HEK293 (cell line): ENCODE measurements at regions not wholly inside any gene's neighbourhood (a gene's known extent, or its start where the extent isn't known, plus 50 kb on each side); places are given as distances from the start of the nearest gene placed in this dataset.

Experiments
- CTCF ChIA-PET: fragments of 350-600 bp; formaldehyde crosslinking; extraction: SDS; loops from one replicate; lab custom pipeline; 2021; ENCODE audit warnings: antibody characterized with exemption; lab: Yijun Ruan, JAX
- POLR2A ChIA-PET: fragments of 300-600 bp; formaldehyde crosslinking; extraction: SDS; loops from one replicate; lab custom pipeline; 2020; ENCODE audit warnings: antibody characterized with exemption, inconsistent platforms; lab: Yijun Ruan, JAX
- H3K27ac ChIP-seq: fragments of 200-500 bp; sonication (Bioruptor generic); 2 replicates; pipeline ENCODE4 v1.5.1; 2014; ENCODE audit warnings: low read depth, low read length, control low read depth, inconsistent platforms; ENCODE audit errors: extremely low read depth
- H3K36me3 ChIP-seq, 2 experiments: fragments of 200-500 bp in 1 of 2; sonication (Bioruptor generic) in 1 of 2; 1 replicate in 1 of 2; 2 replicates in 1 of 2; pipeline ENCODE4 v1.5.1; 2014 to 2017; ENCODE audit warnings: inconsistent platforms in 2 of 2, low read length in 2 of 2; ENCODE audit not compliant: control insufficient read depth in 2 of 2, insufficient read depth in 1 of 2
- H3K4me1 ChIP-seq: fragments of 200-500 bp; sonication (Bioruptor generic); 2 replicates; pipeline ENCODE4 v1.5.1; 2014; ENCODE audit warnings: mild to moderate bottlenecking, low read length, inconsistent platforms; ENCODE audit not compliant: control insufficient read depth, insufficient read depth
- H3K4me3 ChIP-seq: 2 replicates; pipeline ENCODE4 v1.5.1; 2011; ENCODE audit warnings: low read depth, mild to moderate bottlenecking, control low read depth, low read length, moderate library complexity
- H3K9me3 ChIP-seq: fragments of 200-500 bp; sonication (Bioruptor generic); 2 replicates; pipeline ENCODE4 v1.5.1; 2014; ENCODE audit warnings: low read depth, low read length, inconsistent platforms; ENCODE audit not compliant: control insufficient read depth, insufficient read depth
- GLIS2 ChIP-seq: fragments of 450-650 bp; formaldehyde crosslinking; IDR thresholded peaks from 2 replicates; pipeline ENCODE4 v1.5.1; 2016; ENCODE audit warnings: missing biosample characterization, missing genetic modification characterization
- KLF7 ChIP-seq: fragments of 450-650 bp; formaldehyde crosslinking; IDR thresholded peaks from 2 replicates; pipeline ENCODE4 v1.5.1; 2016; ENCODE audit warnings: missing biosample characterization, missing genetic modification characterization, borderline replicate concordance
- PRDM1 ChIP-seq: fragments of 450-650 bp; formaldehyde crosslinking; IDR thresholded peaks from 2 replicates; pipeline ENCODE4; 2016; ENCODE audit warnings: missing biosample characterization, missing genetic modification characterization
- YY2 ChIP-seq: fragments of 450-650 bp; formaldehyde crosslinking; IDR thresholded peaks from 2 replicates; pipeline ENCODE4 v1.5.1; 2016; ENCODE audit warnings: missing biosample characterization, missing genetic modification characterization
- ZBTB7A ChIP-seq: fragments of 450-650 bp; formaldehyde crosslinking; IDR thresholded peaks from 2 replicates; pipeline ENCODE4 v1.5.1; 2016; ENCODE audit warnings: low read depth, missing biosample characterization, missing genetic modification characterization
- ZFP37 ChIP-seq: fragments of 450-650 bp; formaldehyde crosslinking; IDR thresholded peaks from 2 replicates; pipeline ENCODE4 v1.5.1; 2016; ENCODE audit warnings: missing biosample characterization, missing genetic modification characterization
- ZFP41 ChIP-seq: fragments of 450-650 bp; formaldehyde crosslinking; IDR thresholded peaks from 2 replicates; pipeline ENCODE4 v1.5.1; 2016; ENCODE audit warnings: missing biosample characterization, missing genetic modification characterization, borderline replicate concordance
- ZIC2 ChIP-seq: fragments of 450-650 bp; formaldehyde crosslinking; IDR thresholded peaks from 2 replicates; pipeline ENCODE4 v1.5.1; 2016; ENCODE audit warnings: missing biosample characterization, missing genetic modification characterization
- ZNF140 ChIP-seq: fragments of 450-650 bp; formaldehyde crosslinking; IDR thresholded peaks from 2 replicates; pipeline ENCODE4 v1.5.1; 2016; ENCODE audit warnings: missing biosample characterization, missing genetic modification characterization
- ZNF19 ChIP-seq: fragments of 450-650 bp; formaldehyde crosslinking; IDR thresholded peaks from 2 replicates; pipeline ENCODE4; 2016; ENCODE audit warnings: missing biosample characterization, missing genetic modification characterization, low read depth
- ZNF214 ChIP-seq: fragments of 450-650 bp; formaldehyde crosslinking; IDR thresholded peaks from 2 replicates; pipeline ENCODE4 v1.5.1; 2017; ENCODE audit warnings: missing biosample characterization, mild to moderate bottlenecking, missing genetic modification characterization, borderline replicate concordance
- ZNF624 ChIP-seq: fragments of 450-650 bp; formaldehyde crosslinking; IDR thresholded peaks from 2 replicates; pipeline ENCODE4 v1.5.1; 2017; ENCODE audit warnings: missing biosample characterization, missing genetic modification characterization
- ZNF701 ChIP-seq: fragments of 450-650 bp; formaldehyde crosslinking; IDR thresholded peaks from 2 replicates; pipeline ENCODE4 v1.5.1; 2016; ENCODE audit warnings: missing biosample characterization, missing genetic modification characterization
- ZNF776 ChIP-seq: fragments of 450-650 bp; formaldehyde crosslinking; IDR thresholded peaks from 2 replicates; pipeline ENCODE4 v1.5.0; 2017; ENCODE audit warnings: missing biosample characterization, missing genetic modification characterization, borderline replicate concordance
- ZNF777 ChIP-seq: fragments of 450-650 bp; formaldehyde crosslinking; IDR thresholded peaks from 2 replicates; pipeline ENCODE4 v1.5.1; 2017; ENCODE audit warnings: missing biosample characterization, missing genetic modification characterization, borderline replicate concordance
- TF ChIP-seq, protein P1 (sequence below): fragments of 450-650 bp; formaldehyde crosslinking; IDR thresholded peaks from 2 replicates; pipeline ENCODE4 v1.5.1; 2016; ENCODE audit warnings: missing biosample characterization, missing genetic modification characterization
- TF ChIP-seq, protein P2 (sequence below): fragments of 450-650 bp; formaldehyde crosslinking; IDR thresholded peaks from 2 replicates; pipeline ENCODE4 v1.5.1; 2017; ENCODE audit warnings: missing biosample characterization, missing genetic modification characterization
- TF ChIP-seq, protein P3 (sequence below): fragments of 450-650 bp; formaldehyde crosslinking; IDR thresholded peaks from 2 replicates; pipeline ENCODE4 v1.5.1; 2016; ENCODE audit warnings: missing biosample characterization, missing genetic modification characterization
- TF ChIP-seq, protein P4 (sequence below): fragments of 450-650 bp; formaldehyde crosslinking; IDR thresholded peaks from 2 replicates; pipeline ENCODE4 v1.5.1; 2016; ENCODE audit warnings: missing biosample characterization, missing genetic modification characterization
- TF ChIP-seq, protein P5 (sequence below): fragments of 450-650 bp; formaldehyde crosslinking; IDR thresholded peaks from 2 replicates; pipeline ENCODE4 v1.5.1; 2017; ENCODE audit warnings: missing biosample characterization, missing genetic modification characterization
- TF ChIP-seq, protein P6 (sequence below): sonication (generic); formaldehyde crosslinking; IDR thresholded peaks from 2 replicates; pipeline ENCODE4 v1.8.1; 2022; ENCODE audit warnings: mild to moderate bottlenecking, moderate library complexity, missing genetic modification reagents

DNA sequence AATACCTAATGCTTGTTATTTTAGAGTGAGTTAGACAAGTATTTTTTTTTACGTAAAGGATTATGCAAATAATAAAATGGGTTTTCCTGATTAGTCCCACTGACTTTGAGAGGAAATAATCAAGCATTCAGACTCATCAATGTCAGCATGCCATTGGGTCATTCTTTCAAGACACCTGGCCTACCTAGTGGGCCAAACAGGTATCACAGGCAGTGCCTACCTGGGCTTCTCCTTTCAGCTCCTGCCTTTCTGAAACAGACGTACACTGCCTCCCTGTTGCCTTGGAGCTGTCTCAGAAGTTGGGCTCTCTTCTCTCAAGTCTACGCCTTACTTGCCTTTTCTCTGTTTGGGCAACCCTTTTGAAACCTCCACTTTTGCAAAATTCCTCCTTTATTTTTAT is 545.6 kb downstream of the SNAPC1 start:
- H3K27ac ChIP-seq, result no peak overlapping the region
- H3K9me3 ChIP-seq, result no peaks in the 10 kb centered on the region
- ChIA-PET CTCF (interaction anchor here (0.5 to 0.6 kb wide), 2 partner anchors 302 to 1955 kb away, joined by 3 to 4 read pairs; no protein-coding TSS in a partner anchor), POLR2A (no interaction called here)
- no peak overlapping the region for H3K4me3 ChIP-seq
- no peaks in the 10 kb centered on the region for H3K4me1 ChIP-seq
- no peaks in the 10 kb centered on the region for H3K36me3 ChIP-seq
- TF ChIP-seq KLF7 (tag by site-specific recombination) (no peak), ZNF776 (tag by site-specific recombination) (no peak), ZNF777 (tag by site-specific recombination) (no peak), ZNF214 (tag by site-specific recombination) (no peak), ZIC2 (no peak), ZNF140 (no peak), YY2 (tag by site-specific recombination) (no peak), PRDM1 (tag by site-specific recombination) (no peak), ZFP37 (tag by site-specific recombination) (no peak)
- TF ChIP-seq, protein P1, sequence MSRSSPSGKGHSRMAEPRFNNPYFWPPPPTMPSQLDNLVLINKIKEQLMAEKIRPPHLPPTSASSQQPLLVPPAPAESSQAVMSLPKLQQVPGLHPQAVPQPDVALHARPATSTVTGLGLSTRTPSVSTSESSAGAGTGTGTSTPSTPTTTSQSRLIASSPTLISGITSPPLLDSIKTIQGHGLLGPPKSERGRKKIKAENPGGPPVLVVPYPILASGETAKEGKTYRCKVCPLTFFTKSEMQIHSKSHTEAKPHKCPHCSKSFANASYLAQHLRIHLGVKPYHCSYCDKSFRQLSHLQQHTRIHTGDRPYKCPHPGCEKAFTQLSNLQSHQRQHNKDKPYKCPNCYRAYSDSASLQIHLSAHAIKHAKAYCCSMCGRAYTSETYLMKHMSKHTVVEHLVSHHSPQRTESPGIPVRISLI (tag by site-specific recombination), result no peak
- TF ChIP-seq, protein P2, sequence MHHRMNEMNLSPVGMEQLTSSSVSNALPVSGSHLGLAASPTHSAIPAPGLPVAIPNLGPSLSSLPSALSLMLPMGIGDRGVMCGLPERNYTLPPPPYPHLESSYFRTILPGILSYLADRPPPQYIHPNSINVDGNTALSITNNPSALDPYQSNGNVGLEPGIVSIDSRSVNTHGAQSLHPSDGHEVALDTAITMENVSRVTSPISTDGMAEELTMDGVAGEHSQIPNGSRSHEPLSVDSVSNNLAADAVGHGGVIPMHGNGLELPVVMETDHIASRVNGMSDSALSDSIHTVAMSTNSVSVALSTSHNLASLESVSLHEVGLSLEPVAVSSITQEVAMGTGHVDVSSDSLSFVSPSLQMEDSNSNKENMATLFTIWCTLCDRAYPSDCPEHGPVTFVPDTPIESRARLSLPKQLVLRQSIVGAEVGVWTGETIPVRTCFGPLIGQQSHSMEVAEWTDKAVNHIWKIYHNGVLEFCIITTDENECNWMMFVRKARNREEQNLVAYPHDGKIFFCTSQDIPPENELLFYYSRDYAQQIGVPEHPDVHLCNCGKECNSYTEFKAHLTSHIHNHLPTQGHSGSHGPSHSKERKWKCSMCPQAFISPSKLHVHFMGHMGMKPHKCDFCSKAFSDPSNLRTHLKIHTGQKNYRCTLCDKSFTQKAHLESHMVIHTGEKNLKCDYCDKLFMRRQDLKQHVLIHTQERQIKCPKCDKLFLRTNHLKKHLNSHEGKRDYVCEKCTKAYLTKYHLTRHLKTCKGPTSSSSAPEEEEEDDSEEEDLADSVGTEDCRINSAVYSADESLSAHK (tag by site-specific recombination), result no peak
- TF ChIP-seq, protein P3, sequence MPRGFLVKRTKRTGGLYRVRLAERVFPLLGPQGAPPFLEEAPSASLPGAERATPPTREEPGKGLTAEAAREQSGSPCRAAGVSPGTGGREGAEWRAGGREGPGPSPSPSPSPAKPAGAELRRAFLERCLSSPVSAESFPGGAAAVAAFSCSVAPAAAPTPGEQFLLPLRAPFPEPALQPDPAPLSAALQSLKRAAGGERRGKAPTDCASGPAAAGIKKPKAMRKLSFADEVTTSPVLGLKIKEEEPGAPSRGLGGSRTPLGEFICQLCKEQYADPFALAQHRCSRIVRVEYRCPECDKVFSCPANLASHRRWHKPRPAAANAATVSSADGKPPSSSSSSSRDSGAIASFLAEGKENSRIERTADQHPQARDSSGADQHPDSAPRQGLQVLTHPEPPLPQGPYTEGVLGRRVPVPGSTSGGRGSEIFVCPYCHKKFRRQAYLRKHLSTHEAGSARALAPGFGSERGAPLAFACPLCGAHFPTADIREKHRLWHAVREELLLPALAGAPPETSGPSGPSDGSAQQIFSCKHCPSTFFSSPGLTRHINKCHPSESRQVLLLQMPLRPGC (tag by site-specific recombination), result no peak
- TF ChIP-seq, protein P4, sequence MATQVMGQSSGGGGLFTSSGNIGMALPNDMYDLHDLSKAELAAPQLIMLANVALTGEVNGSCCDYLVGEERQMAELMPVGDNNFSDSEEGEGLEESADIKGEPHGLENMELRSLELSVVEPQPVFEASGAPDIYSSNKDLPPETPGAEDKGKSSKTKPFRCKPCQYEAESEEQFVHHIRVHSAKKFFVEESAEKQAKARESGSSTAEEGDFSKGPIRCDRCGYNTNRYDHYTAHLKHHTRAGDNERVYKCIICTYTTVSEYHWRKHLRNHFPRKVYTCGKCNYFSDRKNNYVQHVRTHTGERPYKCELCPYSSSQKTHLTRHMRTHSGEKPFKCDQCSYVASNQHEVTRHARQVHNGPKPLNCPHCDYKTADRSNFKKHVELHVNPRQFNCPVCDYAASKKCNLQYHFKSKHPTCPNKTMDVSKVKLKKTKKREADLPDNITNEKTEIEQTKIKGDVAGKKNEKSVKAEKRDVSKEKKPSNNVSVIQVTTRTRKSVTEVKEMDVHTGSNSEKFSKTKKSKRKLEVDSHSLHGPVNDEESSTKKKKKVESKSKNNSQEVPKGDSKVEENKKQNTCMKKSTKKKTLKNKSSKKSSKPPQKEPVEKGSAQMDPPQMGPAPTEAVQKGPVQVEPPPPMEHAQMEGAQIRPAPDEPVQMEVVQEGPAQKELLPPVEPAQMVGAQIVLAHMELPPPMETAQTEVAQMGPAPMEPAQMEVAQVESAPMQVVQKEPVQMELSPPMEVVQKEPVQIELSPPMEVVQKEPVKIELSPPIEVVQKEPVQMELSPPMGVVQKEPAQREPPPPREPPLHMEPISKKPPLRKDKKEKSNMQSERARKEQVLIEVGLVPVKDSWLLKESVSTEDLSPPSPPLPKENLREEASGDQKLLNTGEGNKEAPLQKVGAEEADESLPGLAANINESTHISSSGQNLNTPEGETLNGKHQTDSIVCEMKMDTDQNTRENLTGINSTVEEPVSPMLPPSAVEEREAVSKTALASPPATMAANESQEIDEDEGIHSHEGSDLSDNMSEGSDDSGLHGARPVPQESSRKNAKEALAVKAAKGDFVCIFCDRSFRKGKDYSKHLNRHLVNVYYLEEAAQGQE (tag by site-specific recombination), result no peak
- TF ChIP-seq, protein P5, sequence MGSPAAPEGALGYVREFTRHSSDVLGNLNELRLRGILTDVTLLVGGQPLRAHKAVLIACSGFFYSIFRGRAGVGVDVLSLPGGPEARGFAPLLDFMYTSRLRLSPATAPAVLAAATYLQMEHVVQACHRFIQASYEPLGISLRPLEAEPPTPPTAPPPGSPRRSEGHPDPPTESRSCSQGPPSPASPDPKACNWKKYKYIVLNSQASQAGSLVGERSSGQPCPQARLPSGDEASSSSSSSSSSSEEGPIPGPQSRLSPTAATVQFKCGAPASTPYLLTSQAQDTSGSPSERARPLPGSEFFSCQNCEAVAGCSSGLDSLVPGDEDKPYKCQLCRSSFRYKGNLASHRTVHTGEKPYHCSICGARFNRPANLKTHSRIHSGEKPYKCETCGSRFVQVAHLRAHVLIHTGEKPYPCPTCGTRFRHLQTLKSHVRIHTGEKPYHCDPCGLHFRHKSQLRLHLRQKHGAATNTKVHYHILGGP (tag by site-specific recombination), result no peak
- TF ChIP-seq, all 188 proteins: peak for 0

DNA sequence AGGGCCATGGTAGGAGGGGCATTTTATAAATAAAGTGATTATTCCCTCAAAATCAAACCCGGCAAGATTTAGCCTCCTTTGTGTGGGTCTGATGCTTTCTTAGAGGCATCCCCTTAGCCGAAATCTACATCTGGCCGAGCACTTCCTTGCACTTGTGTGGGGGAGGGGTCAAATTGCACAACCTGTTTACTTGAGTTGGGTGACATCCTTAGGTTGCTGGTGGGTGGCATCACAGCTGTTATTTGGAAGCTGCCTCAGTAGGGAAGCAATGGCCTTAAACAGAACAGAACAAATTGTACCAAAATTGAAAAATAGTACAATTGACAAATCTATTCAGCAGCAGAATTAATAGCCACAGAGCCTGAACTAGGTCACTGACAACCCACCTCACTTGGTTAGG is 546.1 kb downstream of the SNAPC1 start:
- Histone ChIP-seq H3K4me3 (no peak overlapping the region), H3K4me1 (no peaks in the 10 kb centered on the region), H3K36me3 (no peaks in the 10 kb centered on the region), H3K9me3 (no peaks in the 10 kb centered on the region), H3K27ac (no peak overlapping the region)
- ChIA-PET CTCF (interaction anchor here (0.5 to 0.7 kb wide), 2 partner anchors 26 to 1956 kb away, joined by 3 to 4 read pairs; no protein-coding TSS in a partner anchor), POLR2A (no interaction called here)
- no peak for TF ChIP-seq ZNF19
- no peak for TF ChIP-seq ZNF624 (tag by site-specific recombination)
- TF ChIP-seq ZFP41 (tag by site-specific recombination), result no peak
- TF ChIP-seq, protein P6, sequence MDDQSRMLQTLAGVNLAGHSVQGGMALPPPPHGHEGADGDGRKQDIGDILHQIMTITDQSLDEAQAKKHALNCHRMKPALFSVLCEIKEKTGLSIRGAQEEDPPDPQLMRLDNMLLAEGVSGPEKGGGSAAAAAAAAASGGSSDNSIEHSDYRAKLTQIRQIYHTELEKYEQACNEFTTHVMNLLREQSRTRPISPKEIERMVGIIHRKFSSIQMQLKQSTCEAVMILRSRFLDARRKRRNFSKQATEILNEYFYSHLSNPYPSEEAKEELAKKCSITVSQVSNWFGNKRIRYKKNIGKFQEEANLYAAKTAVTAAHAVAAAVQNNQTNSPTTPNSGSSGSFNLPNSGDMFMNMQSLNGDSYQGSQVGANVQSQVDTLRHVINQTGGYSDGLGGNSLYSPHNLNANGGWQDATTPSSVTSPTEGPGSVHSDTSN (CRISPR knock-in tag), result no peak
- TF ChIP-seq ZNF701 (tag by site-specific recombination), result no peak
- no peak for TF ChIP-seq ZBTB7A
- no peak for TF ChIP-seq GLIS2 (tag by site-specific recombination)
